ENCODE measurements at regions not wholly inside any gene's neighbourhood (a gene's known extent, or its start where the extent isn't known, plus 50 kb on each side); places are given as distances from the start of the nearest gene placed in this dataset.

- in situ Hi-C loops (cut with MboI) = no loop called here
- no peaks in the 10 kb centered on the region for H3K4me1 ChIP-seq (ENCODE audit: insufficient read depth)
- no peaks in the 10 kb centered on the region for H4K20me1 ChIP-seq (ENCODE audit: insufficient read depth)
- H3K9ac ChIP-seq = no peak overlapping the region
- H3K36me3 ChIP-seq (ENCODE audit: low read depth) = no peaks in the 10 kb centered on the region
- DNase-seq = no peak
- no peak overlapping the region for H3K4me2 ChIP-seq (ENCODE audit: unreplicated experiment)
- H3K9me3 ChIP-seq (ENCODE audit: low read depth) = no peaks in the 10 kb centered on the region
- no peaks in the 10 kb centered on the region for H3K79me2 ChIP-seq (ENCODE audit: insufficient read depth)
- no peaks in the 10 kb centered on the region for H3K9me2 ChIP-seq (ENCODE audit: insufficient read depth)
- H3K27me3 ChIP-seq (replicated peaks; ENCODE audit: insufficient read depth) = no peaks in the 10 kb centered on the region
- no peak overlapping the region for H3K27ac ChIP-seq
- H3K4me3 ChIP-seq = no peak overlapping the region
- H2AFZ ChIP-seq = no peak overlapping the region
- no peak for TF ChIP-seq EZH2phosphoT487 (IDR thresholded peaks at IDR 0.05; ENCODE audit: insufficient read depth, low read depth)
- TF ChIP-seq EZH2 (IDR thresholded peaks at IDR 0.05; ENCODE audit: insufficient read depth, poor library complexity, severe bottlenecking) = no peak
- H3F3A ChIP-seq (ENCODE audit: insufficient read depth) = no peaks in the 10 kb centered on the region
- 6 to 21% methylated on average over 1 of the region's 1 CpG for WGBS, 2 experiments (ENCODE audit: low coverage in 1 of 2, low lambda C conversion rate in 2 of 2, missing lambda C conversion rate in 2 of 2)
Measured at GRCh38 chr15:93882141-93882540, 349.2 kb upstream of the MCTP2 start.

GRCh38 chr15:93881310-93881709, 350.1 kb upstream of the MCTP2 start:
- Histone ChIP-seq H3K9me3 (ENCODE audit: low read depth) (no peaks in the 10 kb centered on the region), H3K27ac (no peak overlapping the region), H3K9ac (no peak overlapping the region), H3K4me3 (no peak overlapping the region), H3K27me3 (replicated peaks; ENCODE audit: insufficient read depth) (no peaks in the 10 kb centered on the region), H3K36me3 (ENCODE audit: low read depth) (no peaks in the 10 kb centered on the region), H3K4me1 (ENCODE audit: insufficient read depth) (no peaks in the 10 kb centered on the region), H3K4me2 (ENCODE audit: unreplicated experiment) (no peak overlapping the region), H2AFZ (no peak overlapping the region), H4K20me1 (ENCODE audit: insufficient read depth) (no peaks in the 10 kb centered on the region), H3K9me2 (ENCODE audit: insufficient read depth) (no peaks in the 10 kb centered on the region), H3F3A (ENCODE audit: insufficient read depth) (no peaks in the 10 kb centered on the region), H3K79me2 (ENCODE audit: insufficient read depth) (no peaks in the 10 kb centered on the region)
- in situ Hi-C loops (cut with MboI) = no loop called here
- no peak for DNase-seq
- TF ChIP-seq EZH2 (IDR thresholded peaks at IDR 0.05; ENCODE audit: insufficient read depth, poor library complexity, severe bottlenecking) (no peak), EZH2phosphoT487 (IDR thresholded peaks at IDR 0.05; ENCODE audit: insufficient read depth, low read depth) (no peak)

GRCh38 chr15:93880358-93880757, 351.0 kb upstream of the MCTP2 start:
- Histone ChIP-seq H3K9ac (no peak overlapping the region), H3K27ac (no peak overlapping the region), H4K20me1 (ENCODE audit: insufficient read depth) (no peaks in the 10 kb centered on the region), H3K9me2 (ENCODE audit: insufficient read depth) (no peaks in the 10 kb centered on the region), H3K9me3 (ENCODE audit: low read depth) (no peaks in the 10 kb centered on the region), H3F3A (ENCODE audit: insufficient read depth) (no peaks in the 10 kb centered on the region), H3K4me1 (ENCODE audit: insufficient read depth) (no peaks in the 10 kb centered on the region), H2AFZ (no peak overlapping the region), H3K79me2 (ENCODE audit: insufficient read depth) (no peaks in the 10 kb centered on the region), H3K27me3 (replicated peaks; ENCODE audit: insufficient read depth) (no peaks in the 10 kb centered on the region), H3K36me3 (ENCODE audit: low read depth) (no peaks in the 10 kb centered on the region), H3K4me3 (no peak overlapping the region), H3K4me2 (ENCODE audit: unreplicated experiment) (no peak overlapping the region)
- no peak for TF ChIP-seq EZH2phosphoT487 (IDR thresholded peaks at IDR 0.05; ENCODE audit: insufficient read depth, low read depth)
- WGBS, 2 experiments (ENCODE audit: low coverage in 1 of 2, low lambda C conversion rate in 2 of 2, missing lambda C conversion rate in 2 of 2) = 38 to 45% methylated on average over 1 of the region's 1 CpG
- no peak for DNase-seq
- in situ Hi-C loops (cut with MboI) = no loop called here

- H3K36me3 ChIP-seq (ENCODE audit: low read depth) = no peaks in the 10 kb centered on the region
- no peak overlapping the region for H3K27ac ChIP-seq
- no peaks in the 10 kb centered on the region for H3K9me2 ChIP-seq (ENCODE audit: insufficient read depth)
- DNase-seq = no peak
- H3K27me3 ChIP-seq (replicated peaks; ENCODE audit: insufficient read depth) = no peaks in the 10 kb centered on the region; the same call in 1 of the 2 replicates
- H4K20me1 ChIP-seq (ENCODE audit: insufficient read depth) = no peaks in the 10 kb centered on the region
- H3K9ac ChIP-seq = no peak overlapping the region
- H2AFZ ChIP-seq = no peak overlapping the region
- H3K9me3 ChIP-seq (ENCODE audit: low read depth) = no peaks in the 10 kb centered on the region
- H3K4me3 ChIP-seq = no peak overlapping the region
- in situ Hi-C loops (cut with MboI) = no loop called here
- 32 to 45% methylated on average over 2 of the region's 2 CpGs for WGBS, 2 experiments (ENCODE audit: low coverage in 1 of 2, low lambda C conversion rate in 2 of 2, missing lambda C conversion rate in 2 of 2)
- TF ChIP-seq EZH2 (IDR thresholded peaks at IDR 0.05; ENCODE audit: insufficient read depth, poor library complexity, severe bottlenecking) (no peak), EZH2phosphoT487 (IDR thresholded peaks at IDR 0.05; ENCODE audit: insufficient read depth, low read depth) (no peak)
- no peaks in the 10 kb centered on the region for H3F3A ChIP-seq (ENCODE audit: insufficient read depth)
- no peaks in the 10 kb centered on the region for H3K79me2 ChIP-seq (ENCODE audit: insufficient read depth)
- no peaks in the 10 kb centered on the region for H3K4me1 ChIP-seq (ENCODE audit: insufficient read depth)
- no peak overlapping the region for H3K4me2 ChIP-seq (ENCODE audit: unreplicated experiment)
Measured at GRCh38 chr15:93870583-93870982, 360.8 kb upstream of the MCTP2 start.

- H3K27me3 ChIP-seq (replicated peaks; ENCODE audit: insufficient read depth) = no peaks in the 10 kb centered on the region; the same call in 1 of the 2 replicates
- no peaks in the 10 kb centered on the region for H4K20me1 ChIP-seq (ENCODE audit: insufficient read depth)
- in situ Hi-C loops (cut with MboI) = no loop called here
- H3K36me3 ChIP-seq (ENCODE audit: low read depth) = no peaks in the 10 kb centered on the region
- no peaks in the 10 kb centered on the region for H3K79me2 ChIP-seq (ENCODE audit: insufficient read depth)
- H2AFZ ChIP-seq = no peak overlapping the region
- H3K27ac ChIP-seq = no peak overlapping the region
- H3F3A ChIP-seq (ENCODE audit: insufficient read depth) = no peaks in the 10 kb centered on the region
- TF ChIP-seq EZH2 (IDR thresholded peaks at IDR 0.05; ENCODE audit: insufficient read depth, poor library complexity, severe bottlenecking) (no peak), EZH2phosphoT487 (IDR thresholded peaks at IDR 0.05; ENCODE audit: insufficient read depth, low read depth) (no peak)
- DNase-seq = no peak
- H3K4me1 ChIP-seq (ENCODE audit: insufficient read depth) = no peaks in the 10 kb centered on the region
- H3K4me2 ChIP-seq (ENCODE audit: unreplicated experiment) = no peak overlapping the region
- no peaks in the 10 kb centered on the region for H3K9me3 ChIP-seq (ENCODE audit: low read depth)
- 44 to 46% methylated on average over 1 of the region's 1 CpG for WGBS, 2 experiments (ENCODE audit: low coverage in 1 of 2, low lambda C conversion rate in 2 of 2, missing lambda C conversion rate in 2 of 2)
- H3K9ac ChIP-seq = no peak overlapping the region
- no peak overlapping the region for H3K4me3 ChIP-seq
- H3K9me2 ChIP-seq (ENCODE audit: insufficient read depth) = no peaks in the 10 kb centered on the region
Measured at GRCh38 chr15:93866948-93867347, 364.4 kb upstream of the MCTP2 start.
